Parathyroid adenoma (tissue), 2 donors: ENCODE measurements at regions not wholly inside any gene's neighbourhood (a gene's known extent, or its start where the extent isn't known, plus 50 kb on each side); places are given as distances from the start of the nearest gene placed in this dataset.

Source experiments
- H2AFZ ChIP-seq: fragments of 300-600 bp; sonication (generic); one replicate; pipeline ENCODE4 v1.7.0; 2017; ENCODE audit warnings: antibody characterized with exemption, mild to moderate bottlenecking
- H3K27ac ChIP-seq: fragments of 300-600 bp; sonication (generic); one replicate; pipeline ENCODE4 v1.7.0; 2017
- H3K27me3 ChIP-seq: fragments of 300-600 bp; sonication (generic); one replicate; pipeline ENCODE4 v1.7.0; 2017; ENCODE audit warnings: low read length; ENCODE audit not compliant: control insufficient read depth, insufficient read depth
- H3K36me3 ChIP-seq: fragments of 300-600 bp; sonication (generic); one replicate; pipeline ENCODE4 v1.7.0; 2017; ENCODE audit warnings: low read length; ENCODE audit not compliant: control insufficient read depth, insufficient read depth
- H3K4me1 ChIP-seq: fragments of 300-600 bp; sonication (generic); one replicate; pipeline ENCODE4 v1.7.0; 2017; ENCODE audit warnings: control low read depth
- H3K4me2 ChIP-seq: fragments of 300-600 bp; sonication (generic); one replicate; pipeline ENCODE4 v1.7.0; 2017; ENCODE audit warnings: low read length
- H3K4me3 ChIP-seq: fragments of 300-600 bp; sonication (generic); one replicate; pipeline ENCODE4 v1.7.0; 2017; ENCODE audit warnings: low read depth, low read length
- H3K79me2 ChIP-seq: fragments of 300-600 bp; sonication (generic); one replicate; pipeline ENCODE4 v1.7.0; 2017; ENCODE audit warnings: control low read depth
- H3K9ac ChIP-seq: fragments of 300-600 bp; sonication (generic); one replicate; pipeline ENCODE4 v1.7.0; 2017; ENCODE audit warnings: mild to moderate bottlenecking
- H3K9me3 ChIP-seq: fragments of 300-600 bp; sonication (generic); one replicate; pipeline ENCODE4 v1.7.0; 2017; ENCODE audit warnings: low read length; ENCODE audit not compliant: control insufficient read depth
- TF ChIP-seq, protein P1 (sequence below): fragments of 300-600 bp; sonication (generic); IDR thresholded peaks from one replicate; pipeline ENCODE4 v1.7.0; 2017; ENCODE audit warnings: antibody characterized with exemption, mild to moderate bottlenecking
- donor health status: primary hyperparathyroidism.

- Histone ChIP-seq H3K36me3 (no peaks in the 10 kb centered on the region), H3K4me1 (peaks cover 3% of the 10 kb centered on the region), H3K27ac (no peak overlapping the region), H3K4me2 (no peak overlapping the region), H3K27me3 (no peaks in the 10 kb centered on the region), H3K9me3 (no peaks in the 10 kb centered on the region), H3K79me2 (no peaks in the 10 kb centered on the region), H3K4me3 (no peak overlapping the region), H2AFZ (no peak overlapping the region), H3K9ac (no peak overlapping the region)
- TF ChIP-seq, protein P1, sequence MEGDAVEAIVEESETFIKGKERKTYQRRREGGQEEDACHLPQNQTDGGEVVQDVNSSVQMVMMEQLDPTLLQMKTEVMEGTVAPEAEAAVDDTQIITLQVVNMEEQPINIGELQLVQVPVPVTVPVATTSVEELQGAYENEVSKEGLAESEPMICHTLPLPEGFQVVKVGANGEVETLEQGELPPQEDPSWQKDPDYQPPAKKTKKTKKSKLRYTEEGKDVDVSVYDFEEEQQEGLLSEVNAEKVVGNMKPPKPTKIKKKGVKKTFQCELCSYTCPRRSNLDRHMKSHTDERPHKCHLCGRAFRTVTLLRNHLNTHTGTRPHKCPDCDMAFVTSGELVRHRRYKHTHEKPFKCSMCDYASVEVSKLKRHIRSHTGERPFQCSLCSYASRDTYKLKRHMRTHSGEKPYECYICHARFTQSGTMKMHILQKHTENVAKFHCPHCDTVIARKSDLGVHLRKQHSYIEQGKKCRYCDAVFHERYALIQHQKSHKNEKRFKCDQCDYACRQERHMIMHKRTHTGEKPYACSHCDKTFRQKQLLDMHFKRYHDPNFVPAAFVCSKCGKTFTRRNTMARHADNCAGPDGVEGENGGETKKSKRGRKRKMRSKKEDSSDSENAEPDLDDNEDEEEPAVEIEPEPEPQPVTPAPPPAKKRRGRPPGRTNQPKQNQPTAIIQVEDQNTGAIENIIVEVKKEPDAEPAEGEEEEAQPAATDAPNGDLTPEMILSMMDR, result no peak
Measured at GRCh38 chr2:60064687-60065389, 488.6 kb downstream of the BCL11A start.

- Histone ChIP-seq H3K4me2 (no peak overlapping the region), H2AFZ (no peak overlapping the region), H3K27ac (no peak overlapping the region), H3K36me3 (no peaks in the 10 kb centered on the region), H3K9ac (no peak overlapping the region), H3K9me3 (no peaks in the 10 kb centered on the region), H3K4me1 (peaks cover under 1% of the 10 kb centered on the region), H3K4me3 (no peak overlapping the region), H3K79me2 (no peaks in the 10 kb centered on the region), H3K27me3 (no peaks in the 10 kb centered on the region)
- TF ChIP-seq, protein P1, result no peak
Measured at GRCh38 chr2:60058781-60059180, 494.7 kb downstream of the BCL11A start.

- H2AFZ ChIP-seq, result no peak overlapping the region
- TF ChIP-seq, protein P1, result no peak
- no peaks in the 10 kb centered on the region for H3K79me2 ChIP-seq
- no peaks in the 10 kb centered on the region for H3K9me3 ChIP-seq
- no peak overlapping the region for H3K4me3 ChIP-seq
- no peaks in the 10 kb centered on the region for H3K36me3 ChIP-seq
- no peaks in the 10 kb centered on the region for H3K27me3 ChIP-seq
- H3K9ac ChIP-seq, result no peak overlapping the region
- no peaks in the 10 kb centered on the region for H3K4me1 ChIP-seq
- H3K27ac ChIP-seq, result no peak overlapping the region
- no peak overlapping the region for H3K4me2 ChIP-seq
Measured at GRCh38 chr2:60054571-60055340, 498.7 kb downstream of the BCL11A start.

GRCh38 chr2:60053791-60054190 is 499.7 kb downstream of the BCL11A start:
- no peak overlapping the region for H2AFZ ChIP-seq
- no peak overlapping the region for H3K27ac ChIP-seq
- no peaks in the 10 kb centered on the region for H3K36me3 ChIP-seq
- no peak overlapping the region for H3K4me2 ChIP-seq
- no peak overlapping the region for H3K4me3 ChIP-seq
- TF ChIP-seq, protein P1, result no peak
- no peaks in the 10 kb centered on the region for H3K27me3 ChIP-seq
- no peak overlapping the region for H3K9ac ChIP-seq
- H3K4me1 ChIP-seq, result no peaks in the 10 kb centered on the region
- no peaks in the 10 kb centered on the region for H3K9me3 ChIP-seq
- H3K79me2 ChIP-seq, result no peaks in the 10 kb centered on the region
